Right lobe of liver (tissue), 4 donors: ENCODE measurements at regions not wholly inside any gene's neighbourhood (a gene's known extent, or its start where the extent isn't known, plus 50 kb on each side); places are given as distances from the start of the nearest gene placed in this dataset.

Source experiments
- CTCF ChIP-seq, 4 donors: fragments of 200-600 bp in 3 of 4; fragments of 450-650 bp in 1 of 4; IDR thresholded peaks; one replicate each; pipeline versions ENCODE4 v1.5.1 to v1.8.0; 2016 to 2022; ENCODE audit warnings: antibody characterized with exemption in 4 of 4, mild to moderate bottlenecking in 2 of 4
- POLR2A ChIP-seq: fragments of 450-650 bp; IDR thresholded peaks from one replicate; pipeline ENCODE4 v1.6.1; 2017; ENCODE audit warnings: antibody characterized with exemption, mild to moderate bottlenecking
- donor health status: DM: no; HTN: no; CAD: no.
- donor health status: DM: no; HTN: no; CAD: no.
- donor health status: DM: no; HTN: yes; CAD: no.

- TF ChIP-seq CTCF (IDR thresholded peaks at IDR 0.05) (no peak), POLR2A (no peak)
Observed at GRCh38 chr22:48284671-48285070, 1522.2 kb downstream of the TBC1D22A start.
